ENCODE measurements at regions not wholly inside any gene's neighbourhood (a gene's known extent, or its start where the extent isn't known, plus 50 kb on each side); places are given as distances from the start of the nearest gene placed in this dataset.

DNA sequence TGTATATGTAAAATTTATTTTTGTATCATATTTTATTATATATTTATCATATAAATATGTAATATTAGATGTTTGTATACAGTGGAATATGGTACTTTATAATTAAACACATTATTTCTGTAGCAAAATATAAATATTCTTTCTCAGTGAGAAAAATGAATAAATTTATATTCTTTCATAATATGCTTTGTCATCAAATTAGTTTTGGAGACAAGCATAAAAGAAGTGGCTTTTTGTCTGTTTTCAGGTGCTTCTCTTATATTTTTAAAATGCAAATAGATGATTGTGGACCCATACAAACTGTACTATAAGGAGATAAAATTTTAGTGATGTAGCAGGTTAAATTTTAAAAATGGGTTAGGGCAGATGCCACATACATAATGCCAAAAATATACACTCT, 222.4 kb upstream of the CNTN5 start:
- H3K9me3 ChIP-seq (ENCODE audit: insufficient read depth, low read length) = 0 out of 2 replicates have a peak, but pooled peaks cover 3% of the 10 kb centered on the region
- H3K27me3 ChIP-seq (ENCODE audit: low read length) = no peaks in the 10 kb centered on the region
- H4K20me1 ChIP-seq (ENCODE audit: low read depth, low read length) = no peaks in the 10 kb centered on the region
- H2AFZ ChIP-seq (ENCODE audit: low read depth, low read length, severe bottlenecking) = no peak overlapping the region
- no peaks in the 10 kb centered on the region for H3K9me2 ChIP-seq (replicated peaks; ENCODE audit: insufficient read depth, low read length)
- no peak overlapping the region for H3K27ac ChIP-seq (ENCODE audit: low read depth, low read length)
- no peak overlapping the region for H3K9ac ChIP-seq (ENCODE audit: low read length)
- H3K79me2 ChIP-seq (ENCODE audit: insufficient read depth, low read length) = no peaks in the 10 kb centered on the region
- H3F3A ChIP-seq (ENCODE audit: insufficient read depth) = no peaks in the 10 kb centered on the region
- TF ChIP-seq EZH2phosphoT487 (conservative IDR thresholded peaks at IDR 0.05; ENCODE audit: low read length) = no peak
- TF ChIP-seq, protein P1, sequence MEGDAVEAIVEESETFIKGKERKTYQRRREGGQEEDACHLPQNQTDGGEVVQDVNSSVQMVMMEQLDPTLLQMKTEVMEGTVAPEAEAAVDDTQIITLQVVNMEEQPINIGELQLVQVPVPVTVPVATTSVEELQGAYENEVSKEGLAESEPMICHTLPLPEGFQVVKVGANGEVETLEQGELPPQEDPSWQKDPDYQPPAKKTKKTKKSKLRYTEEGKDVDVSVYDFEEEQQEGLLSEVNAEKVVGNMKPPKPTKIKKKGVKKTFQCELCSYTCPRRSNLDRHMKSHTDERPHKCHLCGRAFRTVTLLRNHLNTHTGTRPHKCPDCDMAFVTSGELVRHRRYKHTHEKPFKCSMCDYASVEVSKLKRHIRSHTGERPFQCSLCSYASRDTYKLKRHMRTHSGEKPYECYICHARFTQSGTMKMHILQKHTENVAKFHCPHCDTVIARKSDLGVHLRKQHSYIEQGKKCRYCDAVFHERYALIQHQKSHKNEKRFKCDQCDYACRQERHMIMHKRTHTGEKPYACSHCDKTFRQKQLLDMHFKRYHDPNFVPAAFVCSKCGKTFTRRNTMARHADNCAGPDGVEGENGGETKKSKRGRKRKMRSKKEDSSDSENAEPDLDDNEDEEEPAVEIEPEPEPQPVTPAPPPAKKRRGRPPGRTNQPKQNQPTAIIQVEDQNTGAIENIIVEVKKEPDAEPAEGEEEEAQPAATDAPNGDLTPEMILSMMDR (IDR thresholded peaks at IDR 0.05; ENCODE audit: insufficient read depth, low read length, poor library complexity, severe bottlenecking) = no peak
- H3K36me3 ChIP-seq (ENCODE audit: low read length) = no peaks in the 10 kb centered on the region
- no peak overlapping the region for H3K4me3 ChIP-seq (ENCODE audit: insufficient read depth, low read length, poor library complexity, severe bottlenecking)
- H3K4me2 ChIP-seq (ENCODE audit: low read depth, low read length, poor library complexity, severe bottlenecking) = no peak overlapping the region

DNA sequence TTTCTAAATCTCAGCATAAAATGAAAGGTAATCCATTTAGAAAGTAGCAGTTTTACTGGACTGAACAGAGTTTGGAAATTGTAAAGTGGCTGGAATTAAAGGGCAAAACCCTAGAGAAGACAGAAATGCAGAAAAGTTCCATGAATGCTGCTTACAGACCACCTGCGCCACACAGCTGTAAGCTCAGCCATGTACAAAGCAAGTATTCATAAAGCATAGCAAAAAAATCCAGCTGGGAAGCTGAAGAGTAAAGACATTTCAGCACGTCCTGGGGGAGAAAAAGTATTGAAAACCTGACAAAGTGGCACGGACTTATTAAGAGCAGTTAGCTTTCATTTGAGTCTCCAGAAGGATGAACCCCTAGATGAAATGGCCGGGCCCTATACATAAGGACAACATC, 220.1 kb upstream of the CNTN5 start:
- no peak overlapping the region for H3K4me3 ChIP-seq (ENCODE audit: insufficient read depth, low read length, poor library complexity, severe bottlenecking)
- no peaks in the 10 kb centered on the region for H3K27me3 ChIP-seq (ENCODE audit: low read length)
- no peaks in the 10 kb centered on the region for H3K9me2 ChIP-seq (replicated peaks; ENCODE audit: insufficient read depth, low read length)
- H3K9me3 ChIP-seq (ENCODE audit: insufficient read depth, low read length) = 0 out of 2 replicates have a peak, but pooled peaks cover 4% of the 10 kb centered on the region
- no peak overlapping the region for H3K27ac ChIP-seq (ENCODE audit: low read depth, low read length)
- H3K9ac ChIP-seq (ENCODE audit: low read length) = no peak overlapping the region
- H3K4me2 ChIP-seq (ENCODE audit: low read depth, low read length, poor library complexity, severe bottlenecking) = no peak overlapping the region
- H2AFZ ChIP-seq (ENCODE audit: low read depth, low read length, severe bottlenecking) = no peak overlapping the region
- TF ChIP-seq, protein P1 (IDR thresholded peaks at IDR 0.05; ENCODE audit: insufficient read depth, low read length, poor library complexity, severe bottlenecking) = no peak
- TF ChIP-seq EZH2phosphoT487 (conservative IDR thresholded peaks at IDR 0.05; ENCODE audit: low read length) = no peak
- H3F3A ChIP-seq (ENCODE audit: insufficient read depth) = no peaks in the 10 kb centered on the region
- no peaks in the 10 kb centered on the region for H3K36me3 ChIP-seq (ENCODE audit: low read length)
- H4K20me1 ChIP-seq (ENCODE audit: low read depth, low read length) = no peaks in the 10 kb centered on the region
- no peaks in the 10 kb centered on the region for H3K79me2 ChIP-seq (ENCODE audit: insufficient read depth, low read length)

DNA sequence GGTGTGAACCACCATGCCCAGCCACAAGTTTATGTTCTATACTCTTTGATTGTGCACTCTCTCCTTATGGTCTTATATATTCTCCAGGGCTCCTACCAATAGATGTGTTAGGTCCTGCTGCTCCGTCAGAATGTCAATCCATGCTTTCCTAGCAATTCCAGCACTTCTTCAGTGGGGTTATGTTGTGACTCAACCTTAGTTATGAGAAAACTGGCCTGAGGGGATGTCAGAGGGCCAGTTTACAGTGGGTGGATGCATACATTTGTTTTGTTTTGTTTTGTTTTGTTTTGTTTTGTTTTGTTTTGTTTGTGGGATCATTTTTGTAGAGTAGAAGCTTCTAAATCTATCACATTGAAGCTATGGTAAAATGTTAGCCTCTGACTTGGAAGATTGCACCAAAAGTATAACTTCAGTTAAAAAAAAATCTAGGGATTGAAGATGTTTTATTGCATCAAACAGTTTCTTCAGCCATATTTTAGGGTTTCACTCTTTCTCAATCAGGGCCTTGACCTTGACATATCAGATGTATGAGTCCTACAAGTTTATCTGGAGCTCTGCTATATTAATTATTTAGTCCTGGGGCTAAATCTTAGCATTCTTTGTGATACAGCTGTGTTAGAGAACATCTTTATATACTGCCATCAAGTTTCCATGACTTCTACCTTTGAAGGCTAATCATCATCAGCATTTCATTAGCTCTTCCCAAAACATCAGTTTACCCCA, 191.6 kb upstream of the CNTN5 start:
- Histone ChIP-seq H3K27me3 (ENCODE audit: low read length) (no peaks in the 10 kb centered on the region), H3K27ac (ENCODE audit: low read depth, low read length) (no peak overlapping the region), H3K4me2 (ENCODE audit: low read depth, low read length, poor library complexity, severe bottlenecking) (no peak overlapping the region), H4K20me1 (ENCODE audit: low read depth, low read length) (no peaks in the 10 kb centered on the region), H3K9me3 (ENCODE audit: insufficient read depth, low read length) (no peaks in the 10 kb centered on the region), H3K36me3 (ENCODE audit: low read length) (no peaks in the 10 kb centered on the region), H3K4me3 (ENCODE audit: insufficient read depth, low read length, poor library complexity, severe bottlenecking) (no peak overlapping the region), H3F3A (ENCODE audit: insufficient read depth) (no peaks in the 10 kb centered on the region), H3K9ac (ENCODE audit: low read length) (no peak overlapping the region), H3K79me2 (ENCODE audit: insufficient read depth, low read length) (no peaks in the 10 kb centered on the region), H2AFZ (ENCODE audit: low read depth, low read length, severe bottlenecking) (no peak overlapping the region), H3K9me2 (replicated peaks; ENCODE audit: insufficient read depth, low read length) (no peaks in the 10 kb centered on the region)
- TF ChIP-seq, protein P1 (IDR thresholded peaks at IDR 0.05; ENCODE audit: insufficient read depth, low read length, poor library complexity, severe bottlenecking) = no peak
- TF ChIP-seq EZH2phosphoT487 (conservative IDR thresholded peaks at IDR 0.05; ENCODE audit: low read length) = no peak
